ENCODE measurements at regions not wholly inside any gene's neighbourhood (a gene's known extent, or its start where the extent isn't known, plus 50 kb on each side); places are given as distances from the start of the nearest gene placed in this dataset.

- no peak for TF ChIP-seq ZFP30 (CRISPR knock-in tag; IDR thresholded peaks at IDR 0.05)
- TF ChIP-seq ZNF8 (CRISPR knock-in tag; IDR thresholded peaks at IDR 0.05) = no peak
- TF ChIP-seq ESRRG (CRISPR knock-in tag; IDR thresholded peaks at IDR 0.05) = no peak
- TF ChIP-seq CREB5 (CRISPR knock-in tag; IDR thresholded peaks at IDR 0.05; ENCODE audit: low read depth) = no peak
- no peak for TF ChIP-seq ARNTL (CRISPR knock-in tag; IDR thresholded peaks at IDR 0.05; ENCODE audit: borderline replicate concordance, low read depth)
These were observed 268.7 kb downstream of the DAD1 start for GRCh38 chr14:22320362-22320750.
